ENCODE measurements at regions not wholly inside any gene's neighbourhood (a gene's known extent, or its start where the extent isn't known, plus 50 kb on each side); places are given as distances from the start of the nearest gene placed in this dataset.

GRCh38 chr11:134999590-134999989 is 587.5 kb upstream of the B3GAT1 start:
- H3K4me2 ChIP-seq (ENCODE audit: extremely low read depth, insufficient read depth, low read length) = no peak overlapping the region
- no peak overlapping the region for H3K27ac ChIP-seq (ENCODE audit: insufficient read depth, low read length)
- H3K27me3 ChIP-seq (ENCODE audit: control insufficient read depth, insufficient read depth, low read length) = no peaks in the 10 kb centered on the region
- no peak overlapping the region for H2AFZ ChIP-seq (ENCODE audit: low read length)
- no peak for DNase-seq (ENCODE audit: low read depth in 2 of 2)
- H4K20me1 ChIP-seq (ENCODE audit: control insufficient read depth, extremely low read depth, insufficient read depth, low read length) = no peaks in the 10 kb centered on the region
- TF ChIP-seq CTCF (conservative IDR thresholded peaks at IDR 0.05 in 1 of 2, IDR thresholded peaks at IDR 0.05 in 1 of 2; ENCODE audit: low read depth in 1 of 2, low read length in 2 of 2) (no peak), EZH2 (IDR thresholded peaks at IDR 0.05; ENCODE audit: low read length, missing control alignments) (no peak)
- no peaks in the 10 kb centered on the region for H3K36me3 ChIP-seq (ENCODE audit: control insufficient read depth, insufficient read depth, low read length)
- H3K79me2 ChIP-seq (ENCODE audit: control insufficient read depth, insufficient read depth, low read length) = no peaks in the 10 kb centered on the region
- no peak overlapping the region for H3K9ac ChIP-seq (ENCODE audit: insufficient read depth, low read length)
- no peaks in the 10 kb centered on the region for H3K9me3 ChIP-seq (ENCODE audit: control insufficient read depth, insufficient read depth, low read depth, low read length)
- H3K4me3 ChIP-seq (replicated peaks in 1 of 4; ENCODE audit: control extremely low read depth in 1 of 4, insufficient read depth in 1 of 4, low read depth in 3 of 4, low read length in 4 of 4) = no peak overlapping the region
- H3K4me1 ChIP-seq (ENCODE audit: control insufficient read depth, extremely low read depth, insufficient read depth, low read length) = no peaks in the 10 kb centered on the region

- Histone ChIP-seq H2AFZ (ENCODE audit: low read length) (no peak overlapping the region), H3K27me3 (ENCODE audit: control insufficient read depth, insufficient read depth, low read length) (no peaks in the 10 kb centered on the region), H3K4me2 (ENCODE audit: extremely low read depth, insufficient read depth, low read length) (no peak overlapping the region), H4K20me1 (ENCODE audit: control insufficient read depth, extremely low read depth, insufficient read depth, low read length) (no peaks in the 10 kb centered on the region), H3K79me2 (ENCODE audit: control insufficient read depth, insufficient read depth, low read length) (no peaks in the 10 kb centered on the region), H3K9ac (ENCODE audit: insufficient read depth, low read length) (no peak overlapping the region), H3K36me3 (ENCODE audit: control insufficient read depth, insufficient read depth, low read length) (no peaks in the 10 kb centered on the region), H3K4me3 (replicated peaks in 1 of 4; ENCODE audit: control extremely low read depth in 1 of 4, insufficient read depth in 1 of 4, low read depth in 3 of 4, low read length in 4 of 4) (no peak overlapping the region), H3K4me1 (ENCODE audit: control insufficient read depth, extremely low read depth, insufficient read depth, low read length) (no peaks in the 10 kb centered on the region), H3K9me3 (ENCODE audit: control insufficient read depth, insufficient read depth, low read depth, low read length) (no peaks in the 10 kb centered on the region), H3K27ac (ENCODE audit: insufficient read depth, low read length) (no peak overlapping the region)
- no peak for DNase-seq (ENCODE audit: low read depth in 2 of 2)
- TF ChIP-seq EZH2 (IDR thresholded peaks at IDR 0.05; ENCODE audit: low read length, missing control alignments) = no peak
- TF ChIP-seq CTCF (conservative IDR thresholded peaks at IDR 0.05 in 1 of 2, IDR thresholded peaks at IDR 0.05 in 1 of 2; ENCODE audit: low read depth in 1 of 2, low read length in 2 of 2) = no peak
Measured at GRCh38 chr11:134997652-134998320, 585.7 kb upstream of the B3GAT1 start.

- Histone ChIP-seq H3K4me1 (ENCODE audit: control insufficient read depth, extremely low read depth, insufficient read depth, low read length) (no peaks in the 10 kb centered on the region), H3K4me2 (ENCODE audit: extremely low read depth, insufficient read depth, low read length) (no peak overlapping the region), H4K20me1 (ENCODE audit: control insufficient read depth, extremely low read depth, insufficient read depth, low read length) (no peaks in the 10 kb centered on the region), H3K9ac (ENCODE audit: insufficient read depth, low read length) (no peak overlapping the region), H3K9me3 (ENCODE audit: control insufficient read depth, insufficient read depth, low read depth, low read length) (no peaks in the 10 kb centered on the region), H3K36me3 (ENCODE audit: control insufficient read depth, insufficient read depth, low read length) (no peaks in the 10 kb centered on the region), H3K79me2 (ENCODE audit: control insufficient read depth, insufficient read depth, low read length) (no peaks in the 10 kb centered on the region), H3K27me3 (ENCODE audit: control insufficient read depth, insufficient read depth, low read length) (no peaks in the 10 kb centered on the region), H2AFZ (ENCODE audit: low read length) (no peak overlapping the region), H3K27ac (ENCODE audit: insufficient read depth, low read length) (no peak overlapping the region), H3K4me3 (replicated peaks in 1 of 4; ENCODE audit: control extremely low read depth in 1 of 4, insufficient read depth in 1 of 4, low read depth in 3 of 4, low read length in 4 of 4) (no peak overlapping the region)
- TF ChIP-seq CTCF (conservative IDR thresholded peaks at IDR 0.05 in 1 of 2, IDR thresholded peaks at IDR 0.05 in 1 of 2; ENCODE audit: low read depth in 1 of 2, low read length in 2 of 2) (no peak), EZH2 (IDR thresholded peaks at IDR 0.05; ENCODE audit: low read length, missing control alignments) (no peak)
- no peak for DNase-seq (ENCODE audit: low read depth in 2 of 2)
Measured at GRCh38 chr11:134995741-134996140, 583.7 kb upstream of the B3GAT1 start.
